ENCODE measurements at regions not wholly inside any gene's neighbourhood (a gene's known extent, or its start where the extent isn't known, plus 50 kb on each side); places are given as distances from the start of the nearest gene placed in this dataset.

GRCh38 chr6:16907991-16908390 is 146.7 kb upstream of the ATXN1 start (continued):
- no peak for TF ChIP-seq ZNF318 (IDR thresholded peaks at IDR 0.05; ENCODE audit: borderline replicate concordance in 1 of 2, low read depth in 1 of 2)
- no peak for TF ChIP-seq PKNOX1 (IDR thresholded peaks at IDR 0.05)
- TF ChIP-seq RBM17 (IDR thresholded peaks at IDR 0.05; ENCODE audit: borderline replicate concordance, low read depth, low read length), result no peak
- TF ChIP-seq, protein P1, sequence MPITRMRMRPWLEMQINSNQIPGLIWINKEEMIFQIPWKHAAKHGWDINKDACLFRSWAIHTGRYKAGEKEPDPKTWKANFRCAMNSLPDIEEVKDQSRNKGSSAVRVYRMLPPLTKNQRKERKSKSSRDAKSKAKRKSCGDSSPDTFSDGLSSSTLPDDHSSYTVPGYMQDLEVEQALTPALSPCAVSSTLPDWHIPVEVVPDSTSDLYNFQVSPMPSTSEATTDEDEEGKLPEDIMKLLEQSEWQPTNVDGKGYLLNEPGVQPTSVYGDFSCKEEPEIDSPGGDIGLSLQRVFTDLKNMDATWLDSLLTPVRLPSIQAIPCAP (CRISPR knock-in tag; IDR thresholded peaks at IDR 0.05; ENCODE audit: borderline replicate concordance), result no peak
- no peak for TF ChIP-seq ZNF551 (CRISPR knock-in tag; IDR thresholded peaks at IDR 0.05)
- TF ChIP-seq, protein P2, sequence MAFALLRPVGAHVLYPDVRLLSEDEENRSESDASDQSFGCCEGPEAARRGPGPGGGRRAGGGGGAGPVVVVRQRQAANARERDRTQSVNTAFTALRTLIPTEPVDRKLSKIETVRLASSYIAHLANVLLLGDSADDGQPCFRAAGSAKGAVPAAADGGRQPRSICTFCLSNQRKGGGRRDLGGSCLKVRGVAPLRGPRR (CRISPR knock-in tag; IDR thresholded peaks at IDR 0.05), result no peak
- no peak for TF ChIP-seq ZNF232 (CRISPR knock-in tag; IDR thresholded peaks at IDR 0.05)
- TF ChIP-seq PCBP2 (IDR thresholded peaks at IDR 0.05; ENCODE audit: low read depth, low read length, poor library complexity, severe bottlenecking), result no peak
- TF ChIP-seq BRD9 (IDR thresholded peaks at IDR 0.05; ENCODE audit: low read depth, partially characterized antibody), result no peak
- no peak for TF ChIP-seq EWSR1 (IDR thresholded peaks at IDR 0.05; ENCODE audit: borderline replicate concordance, low read depth, partially characterized antibody)

All from K562 (cell line).